Caco-2 (cell line): ENCODE measurements at regions not wholly inside any gene's neighbourhood (a gene's known extent, or its start where the extent isn't known, plus 50 kb on each side); places are given as distances from the start of the nearest gene placed in this dataset.

Experiments used
- BruUV-seq: library from RNA; stranded (reverse); fragments of 400-500 nt; replicated peaks from 2 replicates; lab custom pipeline; 2021; lab: Mats Ljungman, UMichigan
- CTCF ChIA-PET: fragments of 300-600 bp; sonication (Branson Sonifier 250); formaldehyde crosslinking; loops from one replicate; lab custom pipeline; 2022; ENCODE audit warnings: antibody characterized with exemption; lab: Charles Lee
- POLR2A ChIA-PET: fragments of 300-600 bp; sonication (Branson Sonifier 250); formaldehyde crosslinking; loops from one replicate; lab custom pipeline; 2022; ENCODE audit warnings: antibody characterized with exemption; lab: Charles Lee
- DNase-seq, 2 experiments: peaks; one replicate each; pipeline versions ENCODE4 v3.0.0 to v3.0.0-alpha.2; 2020 to 2022
- H3K27me3 ChIP-seq: replicated peaks from 2 replicates; pipeline ENCODE4 v1.6.0; 2011; ENCODE audit warnings: low read length; ENCODE audit not compliant: control insufficient read depth, insufficient read depth
- H3K36me3 ChIP-seq: 2 replicates; pipeline ENCODE4 v1.5.1; 2011; ENCODE audit warnings: low read length; ENCODE audit not compliant: control insufficient read depth, insufficient read depth
- H3K4me1 ChIP-seq: fragments of 250-450 bp; sonication (Bioruptor Pico); 2 replicates; pipeline ENCODE4 v1.5.1; 2020; ENCODE audit warnings: mild to moderate bottlenecking
- H3K4me3 ChIP-seq: 2 replicates; pipeline ENCODE4 v1.5.1; 2011; ENCODE audit warnings: low read depth, mild to moderate bottlenecking, control low read depth, low read length
- H3K9me3 ChIP-seq: fragments of 250-450 bp; sonication (Bioruptor Pico); 2 replicates; pipeline ENCODE4 v1.5.1; 2020; ENCODE audit warnings: mild to moderate bottlenecking, moderate library complexity
- H3K27ac Mint-ChIP-seq: one replicate; pipeline ENCODE4 v1.8.0; 2022; ENCODE audit warnings: mixed read lengths; ENCODE audit not compliant: unreplicated experiment
- H3K27me3 Mint-ChIP-seq: one replicate; pipeline ENCODE4 v1.8.0; 2022; ENCODE audit warnings: mixed read lengths; ENCODE audit not compliant: insufficient read depth, unreplicated experiment
- H3K36me3 Mint-ChIP-seq: one replicate; pipeline ENCODE4 v1.8.0; 2022; ENCODE audit warnings: mild to moderate bottlenecking, mixed read lengths; ENCODE audit not compliant: insufficient read depth, unreplicated experiment
- H3K4me1 Mint-ChIP-seq: one replicate; pipeline ENCODE4 v1.8.0; 2022; ENCODE audit warnings: low read depth, mixed read lengths; ENCODE audit not compliant: unreplicated experiment
- H3K4me3 Mint-ChIP-seq: one replicate; pipeline ENCODE4 v1.8.0; 2022; ENCODE audit warnings: mild to moderate bottlenecking, moderate library complexity, mixed read lengths; ENCODE audit not compliant: unreplicated experiment
- H3K9me3 Mint-ChIP-seq: one replicate; pipeline ENCODE4 v1.8.0; 2022; ENCODE audit warnings: mixed read lengths; ENCODE audit not compliant: unreplicated experiment
- intact Hi-C: fragments of 100-400 bp; cut with micrococcal nuclease; formaldehyde crosslinking; loops from one replicate; pipeline ENCODE4 v1.10.0; 2022; ENCODE audit not compliant: unreplicated experiment
- TF ChIP-seq, protein P1 (sequence below), 2 experiments: fragments of 200-600 bp in 1 of 2; IDR thresholded peaks; 1 replicate in 1 of 2; 2 replicates in 1 of 2; pipeline versions ENCODE4 v1.5.1 to v1.8.0; 2011 to 2022; ENCODE audit warnings: antibody characterized with exemption in 1 of 2, control low read depth in 1 of 2, inconsistent platforms in 1 of 2, low read depth in 1 of 2, low read length in 1 of 2, mild to moderate bottlenecking in 1 of 2, moderate library complexity in 1 of 2; ENCODE audit not compliant: insufficient read depth in 1 of 2, severe bottlenecking in 1 of 2, unreplicated experiment in 1 of 2

DNA sequence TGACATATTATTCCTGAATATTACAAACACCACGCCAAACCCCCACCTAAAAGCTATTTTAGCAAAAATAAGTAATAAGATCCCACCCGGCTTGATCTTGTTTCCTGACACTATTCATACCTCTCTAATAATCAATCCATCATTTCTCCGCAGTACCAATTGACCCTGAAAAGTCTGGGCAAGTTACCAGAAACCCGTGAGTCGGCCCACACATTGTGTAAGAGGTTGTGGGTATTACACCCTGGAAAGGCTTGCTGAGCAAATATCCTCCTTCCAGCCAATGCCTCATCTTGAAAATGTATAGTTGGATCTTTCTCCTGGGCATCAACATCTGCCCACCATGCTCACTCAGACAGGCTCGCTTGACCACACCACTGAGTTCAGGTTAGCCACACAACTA lies 451.0 kb downstream of the TTLL7 start:
- Histone ChIP-seq H3K36me3 (no peaks in the 10 kb centered on the region), H3K4me3 (no peak overlapping the region), H3K9me3 (no peaks in the 10 kb centered on the region), H3K27me3 (no peaks in the 10 kb centered on the region), H3K4me1 (no peaks in the 10 kb centered on the region)
- intact Hi-C loops, result no loop called here
- Mint-ChIP-seq H3K9me3 (no peaks in the 10 kb centered on the region), H3K27me3 (no peaks in the 10 kb centered on the region), H3K27ac (no peak overlapping the region), H3K4me1 (no peaks in the 10 kb centered on the region), H3K36me3 (no peaks in the 10 kb centered on the region), H3K4me3 (no peak overlapping the region)
- BruUV-seq, result no TSS peak
- TF ChIP-seq, protein P1, sequence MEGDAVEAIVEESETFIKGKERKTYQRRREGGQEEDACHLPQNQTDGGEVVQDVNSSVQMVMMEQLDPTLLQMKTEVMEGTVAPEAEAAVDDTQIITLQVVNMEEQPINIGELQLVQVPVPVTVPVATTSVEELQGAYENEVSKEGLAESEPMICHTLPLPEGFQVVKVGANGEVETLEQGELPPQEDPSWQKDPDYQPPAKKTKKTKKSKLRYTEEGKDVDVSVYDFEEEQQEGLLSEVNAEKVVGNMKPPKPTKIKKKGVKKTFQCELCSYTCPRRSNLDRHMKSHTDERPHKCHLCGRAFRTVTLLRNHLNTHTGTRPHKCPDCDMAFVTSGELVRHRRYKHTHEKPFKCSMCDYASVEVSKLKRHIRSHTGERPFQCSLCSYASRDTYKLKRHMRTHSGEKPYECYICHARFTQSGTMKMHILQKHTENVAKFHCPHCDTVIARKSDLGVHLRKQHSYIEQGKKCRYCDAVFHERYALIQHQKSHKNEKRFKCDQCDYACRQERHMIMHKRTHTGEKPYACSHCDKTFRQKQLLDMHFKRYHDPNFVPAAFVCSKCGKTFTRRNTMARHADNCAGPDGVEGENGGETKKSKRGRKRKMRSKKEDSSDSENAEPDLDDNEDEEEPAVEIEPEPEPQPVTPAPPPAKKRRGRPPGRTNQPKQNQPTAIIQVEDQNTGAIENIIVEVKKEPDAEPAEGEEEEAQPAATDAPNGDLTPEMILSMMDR (IDR thresholded peaks at IDR 0.05; ENCODE audit: insufficient read depth in 1 of 2, low read depth in 1 of 2, low read length in 1 of 2, severe bottlenecking in 1 of 2, unreplicated experiment in 1 of 2), result no peak
- POLR2A ChIA-PET, result no interaction called here
- CTCF ChIA-PET, result no interaction called here
- DNase-seq, result no peak

DNA sequence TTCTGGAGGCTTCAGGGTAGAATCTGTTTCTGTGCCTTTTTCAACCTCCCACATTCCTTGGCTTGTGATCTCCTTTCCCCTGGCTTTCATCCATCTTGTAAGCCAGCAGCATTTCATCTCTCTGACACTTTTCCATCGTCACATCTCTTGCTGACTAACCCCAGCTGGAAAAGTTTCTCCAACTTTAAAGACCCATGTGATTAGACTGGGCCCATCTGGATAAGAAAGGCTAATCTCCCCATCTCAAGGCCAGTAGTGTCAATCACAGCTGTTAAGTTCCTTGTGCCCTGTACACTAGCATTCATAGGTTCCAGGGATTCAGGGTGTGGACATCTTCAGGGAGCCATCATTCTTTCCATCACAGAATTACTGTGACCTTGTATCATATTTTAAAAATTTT lies 452.1 kb downstream of the TTLL7 start:
- ChIA-PET POLR2A (no interaction called here), CTCF (no interaction called here)
- H3K27ac Mint-ChIP-seq, result no peak overlapping the region
- no peaks in the 10 kb centered on the region for H3K36me3 ChIP-seq
- no peak for DNase-seq
- no peaks in the 10 kb centered on the region for H3K36me3 Mint-ChIP-seq
- H3K4me3 Mint-ChIP-seq, result no peak overlapping the region
- H3K9me3 Mint-ChIP-seq, result no peaks in the 10 kb centered on the region
- no peaks in the 10 kb centered on the region for H3K27me3 Mint-ChIP-seq
- no peaks in the 10 kb centered on the region for H3K4me1 Mint-ChIP-seq
- TF ChIP-seq, protein P1 (IDR thresholded peaks at IDR 0.05; ENCODE audit: insufficient read depth in 1 of 2, low read depth in 1 of 2, low read length in 1 of 2, severe bottlenecking in 1 of 2, unreplicated experiment in 1 of 2), result no peak
- no peaks in the 10 kb centered on the region for H3K9me3 ChIP-seq
- intact Hi-C loops, result no loop called here
- H3K4me1 ChIP-seq, result no peaks in the 10 kb centered on the region
- no peaks in the 10 kb centered on the region for H3K27me3 ChIP-seq
- no peak overlapping the region for H3K4me3 ChIP-seq
- no TSS peak for BruUV-seq

DNA sequence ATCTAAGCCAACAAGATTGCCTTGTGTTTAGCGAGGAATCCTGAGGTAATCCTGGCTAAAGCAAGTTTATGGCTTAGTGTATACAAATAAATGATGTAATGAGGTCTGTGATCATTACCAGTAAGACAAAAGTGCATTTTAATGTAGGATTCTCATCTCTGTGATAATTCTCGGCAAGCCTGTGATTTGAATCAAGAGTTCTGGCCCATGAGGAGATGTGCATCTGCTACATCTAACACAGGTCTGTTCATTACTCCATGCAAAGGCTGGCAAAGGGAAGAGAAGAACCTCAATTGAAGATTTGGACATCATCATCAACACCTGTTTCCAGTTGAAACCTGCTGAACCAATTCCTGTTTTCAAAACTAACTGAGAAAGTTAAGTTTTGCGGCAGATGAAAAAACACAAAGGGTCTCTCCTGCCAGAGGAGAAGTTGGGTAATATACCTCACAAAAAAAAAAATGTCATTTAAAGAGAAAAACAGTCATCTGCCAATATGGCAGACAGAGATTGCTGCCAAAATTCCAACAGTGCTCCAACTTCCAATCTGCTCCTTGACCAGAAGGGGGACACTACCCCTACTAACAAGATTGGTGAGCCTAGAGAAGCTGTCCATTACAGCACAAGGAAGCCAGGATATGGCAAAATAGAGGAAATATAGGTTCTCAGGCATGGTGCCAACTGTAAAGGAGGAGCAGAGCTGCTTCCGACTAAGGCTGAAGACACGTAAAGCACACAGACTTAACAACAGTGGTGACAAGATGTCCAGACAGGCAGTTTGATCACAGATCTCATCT lies 453.7 kb downstream of the TTLL7 start:
- Mint-ChIP-seq H3K4me3 (no peak overlapping the region), H3K9me3 (no peaks in the 10 kb centered on the region), H3K36me3 (no peaks in the 10 kb centered on the region), H3K27ac (no peak overlapping the region), H3K4me1 (no peaks in the 10 kb centered on the region), H3K27me3 (no peaks in the 10 kb centered on the region)
- Histone ChIP-seq H3K27me3 (no peaks in the 10 kb centered on the region), H3K4me3 (no peak overlapping the region), H3K4me1 (no peaks in the 10 kb centered on the region), H3K36me3 (no peaks in the 10 kb centered on the region), H3K9me3 (no peaks in the 10 kb centered on the region)
- intact Hi-C loops, result loop anchor here (2.0 kb wide), 1 partner anchor 312 kb away; no protein-coding TSS in a partner anchor
- TF ChIP-seq, protein P1 (IDR thresholded peaks at IDR 0.05; ENCODE audit: insufficient read depth in 1 of 2, low read depth in 1 of 2, low read length in 1 of 2, severe bottlenecking in 1 of 2, unreplicated experiment in 1 of 2), result peak in 1 of 2 experiments; percentile 19
- ChIA-PET POLR2A (no interaction called here), CTCF (no interaction called here)
- DNase-seq, result peak in 1 of 2 experiments; percentile 1
- no TSS peak for BruUV-seq
